A549 (cell line): ENCODE measurements at regions not wholly inside any gene's neighbourhood (a gene's known extent, or its start where the extent isn't known, plus 50 kb on each side); places are given as distances from the start of the nearest gene placed in this dataset.

Experiments
- ATAC-seq, 2 experiments: fragments of 200-7000 bp in 1 of 2; fragments of >200 bp in 1 of 2; cut with Nextera tagmentation in 1 of 2; cut with Tn5 transposase in 1 of 2; 3 replicates each; pipeline versions ENCODE4 v1.8.0 to v1.9.1; 2018 to 2020; ENCODE audit warnings: mild to moderate bottlenecking in 1 of 2, moderate library complexity in 1 of 2
- CTCF ChIA-PET: fragments of 300-600 bp; sonication (Branson Sonifier 250); formaldehyde crosslinking; extraction: SDS; loops from one replicate; lab custom pipeline; 2021; ENCODE audit warnings: antibody characterized with exemption, inconsistent platforms; lab: Yijun Ruan, JAX
- POLR2A ChIA-PET: fragments of 350-600 bp; formaldehyde crosslinking; extraction: SDS; loops from one replicate; lab custom pipeline; 2021; ENCODE audit warnings: antibody characterized with exemption, inconsistent platforms; lab: Yijun Ruan, JAX
- DNase-seq, 2 experiments: peaks; one replicate each; pipeline versions ENCODE4 v3.0.0 to v3.0.0-alpha.2; 2011 to 2016; ENCODE audit warnings: low read depth in 1 of 2, low spot score in 1 of 2
- FAIRE-seq: peaks from 2 replicates; lab custom pipeline; 2011; peaks lifted over from hg19 to GRCh38; lab: Jason Lieb, UNC
- H3K27ac ChIP-seq, 2 experiments: fragments of >200 bp; sonication (Bioruptor Twin); formaldehyde crosslinking; 3 replicates each; pipeline ENCODE4 v1.5.1; 2016 to 2017
- H3K4me1 ChIP-seq: fragments of >200 bp; sonication (Bioruptor Twin); formaldehyde crosslinking; 3 replicates; pipeline ENCODE4 v1.6.1; 2016
- H3K4me2 ChIP-seq: fragments of >200 bp; sonication (Bioruptor Twin); formaldehyde crosslinking; 3 replicates; pipeline ENCODE4 v1.6.1; 2016
- H3K4me3 ChIP-seq: fragments of >200 bp; sonication (Bioruptor Twin); formaldehyde crosslinking; 3 replicates; pipeline ENCODE4 v1.5.1; 2016
- H3K9me3 ChIP-seq: fragments of >200 bp; sonication (Bioruptor Twin); formaldehyde crosslinking; 3 replicates; pipeline ENCODE4 v1.6.1; 2016
- ATOH8 ChIP-seq: fragments of 250-450 bp; sonication (Bioruptor Pico); IDR thresholded peaks from 2 replicates; pipeline ENCODE4 v1.5.0; 2020; ENCODE audit warnings: low read depth, mild to moderate bottlenecking, moderate library complexity
- BCL3 ChIP-seq: fragments of >200 bp; sonication (Bioruptor Twin); formaldehyde crosslinking; IDR thresholded peaks from 3 replicates; pipeline ENCODE4 v1.6.1; 2016
- CBX8 ChIP-seq: fragments of 200-600 bp; sonication (generic); IDR thresholded peaks from 2 replicates; pipeline ENCODE4 v1.6.1; 2016
- CEBPB ChIP-seq, 2 experiments: fragments of >200 bp in 1 of 2; sonication (Bioruptor Twin) in 1 of 2; formaldehyde crosslinking in 1 of 2; IDR thresholded peaks; 2 replicates each; pipeline ENCODE4 v1.6.1; 2012 to 2016
- CTCF ChIP-seq: fragments of >200 bp; sonication (Bioruptor Twin); formaldehyde crosslinking; IDR thresholded peaks from 3 replicates; pipeline ENCODE4 v1.5.1; 2016
- EHF ChIP-seq: fragments of 250-450 bp; sonication (Bioruptor Pico); IDR thresholded peaks from 2 replicates; pipeline ENCODE4 v1.5.0; 2020; ENCODE audit warnings: mild to moderate bottlenecking
- ELK1 ChIP-seq: fragments of 150-350 bp; IDR thresholded peaks from 2 replicates; pipeline ENCODE4 v1.6.1; 2014; ENCODE audit warnings: low read depth, mild to moderate bottlenecking, low read length
- EP300 ChIP-seq, 2 experiments: fragments of >200 bp; sonication (Bioruptor Twin); formaldehyde crosslinking; IDR thresholded peaks; 2 replicates in 1 of 2; 3 replicates in 1 of 2; pipeline ENCODE4 v1.6.1; 2016 to 2017
- ESRRA ChIP-seq: fragments of 150-350 bp; IDR thresholded peaks from 2 replicates; pipeline ENCODE4 v1.6.1; 2014; ENCODE audit warnings: mild to moderate bottlenecking, low read length, borderline replicate concordance
- FOSB ChIP-seq: fragments of 250-450 bp; sonication (Bioruptor Pico); IDR thresholded peaks from 2 replicates; pipeline ENCODE4 v1.5.0; 2020; ENCODE audit warnings: mild to moderate bottlenecking, moderate library complexity
- FOSL2 ChIP-seq, 2 experiments: fragments of 450-650 bp in 1 of 2; fragments of >200 bp in 1 of 2; sonication (Bioruptor Twin) in 1 of 2; formaldehyde crosslinking; IDR thresholded peaks; 2 replicates each; pipeline versions ENCODE4 v1.5.0 to v1.6.1; 2016 to 2020; ENCODE audit warnings: mild to moderate bottlenecking in 1 of 2, moderate library complexity in 1 of 2
- FOXS1 ChIP-seq: fragments of 250-450 bp; sonication (Bioruptor Pico); IDR thresholded peaks from 2 replicates; pipeline ENCODE4 v1.5.0; 2020; ENCODE audit warnings: mild to moderate bottlenecking, moderate library complexity
- GATA3 ChIP-seq: IDR thresholded peaks from 2 replicates; pipeline ENCODE4 v1.6.1; 2012; ENCODE audit warnings: borderline replicate concordance
- HDAC2 ChIP-seq: fragments of 200-600 bp; sonication (generic); IDR thresholded peaks from 2 replicates; pipeline ENCODE4 v1.6.1; 2016
- JUNB ChIP-seq: fragments of >200 bp; sonication (Bioruptor Twin); formaldehyde crosslinking; IDR thresholded peaks from 2 replicates; pipeline ENCODE4 v1.6.1; 2016
- MAZ ChIP-seq: fragments of 150-350 bp; IDR thresholded peaks from 2 replicates; pipeline ENCODE4 v1.6.1; 2014; ENCODE audit warnings: antibody characterized with exemption, low read depth, low read length, borderline replicate concordance
- MYC ChIP-seq: IDR thresholded peaks from 2 replicates; pipeline ENCODE4 v1.6.1; 2012; ENCODE audit warnings: mild to moderate bottlenecking, inconsistent platforms, low read length, improper control_type of control experiment, borderline replicate concordance
- PHF8 ChIP-seq: fragments of 200-600 bp; sonication (generic); IDR thresholded peaks from 2 replicates; pipeline ENCODE4 v1.6.1; 2016; ENCODE audit warnings: low read depth, mild to moderate bottlenecking, antibody characterized with exemption, moderate library complexity, borderline replicate concordance
- RAD21 ChIP-seq, 2 experiments: fragments of >200 bp in 1 of 2; sonication (Bioruptor Twin) in 1 of 2; formaldehyde crosslinking in 1 of 2; IDR thresholded peaks in 1 of 2; conservative IDR thresholded peaks in 1 of 2; 2 replicates in 1 of 2; 3 replicates in 1 of 2; pipeline ENCODE4 v1.6.1; 2012 to 2018; ENCODE audit warnings: inconsistent platforms in 1 of 2
- RNF2 ChIP-seq: fragments of 200-600 bp; sonication (generic); IDR thresholded peaks from 2 replicates; pipeline ENCODE4 v1.6.1; 2016; ENCODE audit warnings: low read depth, mild to moderate bottlenecking, antibody characterized with exemption, moderate library complexity, borderline replicate concordance
- SMC3 ChIP-seq: fragments of >200 bp; sonication (Bioruptor Twin); formaldehyde crosslinking; IDR thresholded peaks from 3 replicates; pipeline ENCODE4 v1.6.1; 2018; ENCODE audit warnings: inconsistent platforms
- USF2 ChIP-seq: fragments of 450-650 bp; IDR thresholded peaks from 2 replicates; pipeline ENCODE4 v1.6.1; 2014; ENCODE audit warnings: antibody characterized with exemption
- ZNF302 ChIP-seq: fragments of 250-450 bp; sonication (Bioruptor Pico); IDR thresholded peaks from 2 replicates; pipeline ENCODE4 v1.9.0; 2021; ENCODE audit warnings: inconsistent platforms, mild to moderate bottlenecking, moderate library complexity
- WGBS: methylation state at CpG from one replicate; pipeline ENCODE4 v1.1.6; 2017; ENCODE audit errors: missing lambda C conversion rate; 5-methylcytosine and 5-hydroxymethylcytosine counted together

GRCh38 chr13:54357284-54357933, 1328.8 kb downstream of the OLFM4 start (continued):
- no peak for TF ChIP-seq CTCF
- no peak for TF ChIP-seq FOXS1 (CRISPR knock-in tag)
- no peak for TF ChIP-seq FOSL2 (IDR thresholded peaks at IDR 0.05)
- TF ChIP-seq FOSL2 (CRISPR knock-in tag; IDR thresholded peaks at IDR 0.05), result no peak
- no peak for TF ChIP-seq ESRRA

DNA sequence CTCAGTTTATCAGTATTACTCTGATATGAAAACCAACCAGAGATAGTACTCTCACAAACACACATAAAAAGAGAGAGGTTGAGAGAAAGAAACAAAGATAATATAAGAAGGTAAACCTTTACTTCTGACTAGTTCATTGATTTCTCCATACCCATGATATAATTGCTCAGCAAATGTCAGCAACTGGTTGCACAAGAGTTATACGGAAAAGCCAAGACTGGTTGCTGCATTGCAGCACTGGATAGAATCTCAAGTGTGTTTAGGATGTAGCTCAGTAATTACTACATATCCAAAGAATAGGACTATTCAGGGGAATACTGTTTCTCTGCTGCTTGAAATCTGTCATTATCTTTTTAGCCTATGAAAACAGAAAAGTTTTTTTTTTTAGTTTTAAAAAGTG, 1332.8 kb downstream of the OLFM4 start:
- ATAC-seq (no peak), DNase-seq (no peak), FAIRE-seq (no peak)
- CTCF ChIA-PET, result no interaction called here
- H3K27ac ChIP-seq, result no peak overlapping the region
- no peaks in the 10 kb centered on the region for H3K9me3 ChIP-seq
- POLR2A ChIA-PET, result no interaction called here
- H3K4me1 ChIP-seq, result no peaks in the 10 kb centered on the region
- WGBS, result 0% methylated on average over 1 of the region's 1 CpG
- TF ChIP-seq MYC (no peak), ATOH8 (CRISPR knock-in tag) (no peak), ZNF302 (CRISPR knock-in tag) (no peak), SMC3 (no peak), RAD21 (conservative IDR thresholded peaks at IDR 0.05 in 1 of 2, IDR thresholded peaks at IDR 0.05 in 1 of 2) (no peak), USF2 (no peak), BCL3 (no peak), GATA3 (no peak), CBX8 (no peak), HDAC2 (no peak), FOSB (CRISPR knock-in tag) (no peak), EHF (CRISPR knock-in tag) (no peak), EP300 (IDR thresholded peaks at IDR 0.05) (no peak), ELK1 (no peak), CEBPB (IDR thresholded peaks at IDR 0.05) (no peak), FOSL2 (IDR thresholded peaks at IDR 0.05) (no peak), FOSL2 (CRISPR knock-in tag; IDR thresholded peaks at IDR 0.05) (no peak), PHF8 (no peak), JUNB (no peak), MAZ (no peak), RNF2 (no peak)
- H3K4me3 ChIP-seq, result no peak overlapping the region
- H3K4me2 ChIP-seq, result no peak overlapping the region
